Natural killer cell (primary cell): ENCODE measurements at regions not wholly inside any gene's neighbourhood (a gene's known extent, or its start where the extent isn't known, plus 50 kb on each side); places are given as distances from the start of the nearest gene placed in this dataset.

ENCODE experiments used
- ATAC-seq, 3 donors: fragments of 150-1000 bp in 2 of 3; fragments of 200-7000 bp in 1 of 3; cut with Tn5 transposase; 1 replicate in 1 of 3; 2 replicates in 2 of 3; pipeline ENCODE4 v1.10.0; 2021; ENCODE audit warnings: mild to moderate bottlenecking in 2 of 3, moderate library complexity in 2 of 3
- DNase-seq, 2 donors: peaks; one replicate each; pipeline versions ENCODE4 v3.0.0 to v3.0.0-alpha.2; 2013 to 2021; ENCODE audit warnings: mixed read lengths in 1 of 2
- H3K27ac ChIP-seq: one replicate; pipeline ENCODE4 v1.5.1; 2013; ENCODE audit warnings: mild to moderate bottlenecking, low read length
- H3K27me3 ChIP-seq: one replicate; pipeline ENCODE4 v1.6.1; 2013; ENCODE audit warnings: low read length; ENCODE audit not compliant: control insufficient read depth, insufficient read depth
- H3K36me3 ChIP-seq: one replicate; pipeline ENCODE4 v1.6.1; 2013; ENCODE audit warnings: low read length; ENCODE audit not compliant: control insufficient read depth, insufficient read depth
- H3K4me1 ChIP-seq: one replicate; pipeline ENCODE4 v1.6.1; 2013; ENCODE audit warnings: low read length; ENCODE audit not compliant: control insufficient read depth, insufficient read depth
- H3K4me3 ChIP-seq: one replicate; pipeline ENCODE4 v1.5.1; 2013; ENCODE audit warnings: low read length
- H3K9me3 ChIP-seq: one replicate; pipeline ENCODE4 v1.6.1; 2013; ENCODE audit warnings: low read length; ENCODE audit not compliant: control insufficient read depth, insufficient read depth
- H3K27ac Mint-ChIP-seq, 2 donors: one replicate each; pipeline ENCODE4 v1.8.0; 2022; ENCODE audit warnings: mild to moderate bottlenecking in 2 of 2, mixed read lengths in 2 of 2, moderate library complexity in 1 of 2
- H3K27me3 Mint-ChIP-seq, 2 donors: one replicate each; pipeline ENCODE4 v1.8.0; 2022; ENCODE audit warnings: low read depth in 2 of 2, mixed read lengths in 2 of 2
- H3K36me3 Mint-ChIP-seq: one replicate; pipeline ENCODE4 v1.8.0; 2022; ENCODE audit warnings: mixed read lengths
- H3K4me1 Mint-ChIP-seq, 2 donors: one replicate each; pipeline ENCODE4 v1.8.0; 2022; ENCODE audit warnings: mixed read lengths in 2 of 2
- H3K4me3 Mint-ChIP-seq: one replicate; pipeline ENCODE4 v1.8.0; 2022; ENCODE audit warnings: mild to moderate bottlenecking, moderate library complexity, mixed read lengths
- H3K9me3 Mint-ChIP-seq, 2 donors: one replicate each; pipeline ENCODE4 v1.8.0; 2022; ENCODE audit warnings: mixed read lengths in 2 of 2
- CTCF ChIP-seq: fragments of 200-600 bp; IDR thresholded peaks from one replicate; pipeline ENCODE4 v1.8.0; 2022; ENCODE audit warnings: antibody characterized with exemption
- WGBS: methylation state at CpG from one replicate; pipeline ENCODE4 v1.1.7; 2013; ENCODE audit warnings: missing lambda C conversion rate; ENCODE audit not compliant: insufficient coverage; 5-methylcytosine and 5-hydroxymethylcytosine counted together
- intact Hi-C: fragments of 100-400 bp; cut with micrococcal nuclease; formaldehyde crosslinking; loops from one replicate; pipeline ENCODE4 v1.14.2; 2022

GRCh38 chrX:122579526-122579925 lies 604.6 kb upstream of the GRIA3 start:
- no peak for ATAC-seq
- WGBS, result no CpG with 5 or more reads among the region's 2 CpGs
- no peak overlapping the region for H3K4me3 Mint-ChIP-seq

GRCh38 chrX:122582280-122582974 lies 601.7 kb upstream of the GRIA3 start:
- no peak overlapping the region for H3K27ac Mint-ChIP-seq
- Histone ChIP-seq H3K4me3 (no peak overlapping the region), H3K36me3 (no peaks in the 10 kb centered on the region), H3K4me1 (no peaks in the 10 kb centered on the region), H3K27me3 (no peaks in the 10 kb centered on the region), H3K27ac (no peak overlapping the region), H3K9me3 (no peaks in the 10 kb centered on the region)
- no peak for TF ChIP-seq CTCF
- H3K4me3 Mint-ChIP-seq, result no peak overlapping the region
- intact Hi-C loops, result no loop called here
- H3K9me3 Mint-ChIP-seq, result peaks cover 4 to 8% of the 10 kb centered on the region in 2 donors
- DNase-seq (no peak), ATAC-seq (no peak)
- no peaks in the 10 kb centered on the region for H3K36me3 Mint-ChIP-seq
- H3K27me3 Mint-ChIP-seq, result no peaks in the 10 kb centered on the region
- no peaks in the 10 kb centered on the region for H3K4me1 Mint-ChIP-seq
- WGBS, result 83% methylated on average over 3 of the region's 4 CpGs

More at GRCh38 chrX:122579526-122579925, 604.6 kb upstream of the GRIA3 start:
- Histone ChIP-seq H3K4me1 (no peaks in the 10 kb centered on the region), H3K4me3 (no peak overlapping the region), H3K36me3 (no peaks in the 10 kb centered on the region), H3K27me3 (no peaks in the 10 kb centered on the region), H3K9me3 (no peaks in the 10 kb centered on the region), H3K27ac (no peak overlapping the region)
- no peaks in the 10 kb centered on the region for H3K36me3 Mint-ChIP-seq
- intact Hi-C loops, result no loop called here
- DNase-seq, result no peak
- no peaks in the 10 kb centered on the region for H3K27me3 Mint-ChIP-seq
- peaks cover 4 to 5% of the 10 kb centered on the region in 2 donors for H3K9me3 Mint-ChIP-seq
- no peaks in the 10 kb centered on the region for H3K4me1 Mint-ChIP-seq
- no peak for TF ChIP-seq CTCF
- no peak overlapping the region for H3K27ac Mint-ChIP-seq

GRCh38 chrX:122582975-122583305 lies 601.1 kb upstream of the GRIA3 start:
- Histone ChIP-seq H3K9me3 (no peaks in the 10 kb centered on the region), H3K4me1 (no peaks in the 10 kb centered on the region), H3K36me3 (no peaks in the 10 kb centered on the region), H3K4me3 (no peak overlapping the region), H3K27ac (no peak overlapping the region), H3K27me3 (no peaks in the 10 kb centered on the region)
- no peaks in the 10 kb centered on the region for H3K27me3 Mint-ChIP-seq
- no peak overlapping the region for H3K4me3 Mint-ChIP-seq
- H3K9me3 Mint-ChIP-seq, result peaks cover 5 to 8% of the 10 kb centered on the region in 2 donors
- intact Hi-C loops, result no loop called here
- DNase-seq, result no peak
- no peak for TF ChIP-seq CTCF
- no peak for ATAC-seq
- H3K27ac Mint-ChIP-seq, result no peak overlapping the region
- no peaks in the 10 kb centered on the region for H3K36me3 Mint-ChIP-seq
- no peaks in the 10 kb centered on the region for H3K4me1 Mint-ChIP-seq

GRCh38 chrX:122583551-122583950 lies 600.5 kb upstream of the GRIA3 start:
- H3K27ac Mint-ChIP-seq, result no peak overlapping the region
- Histone ChIP-seq H3K4me1 (no peaks in the 10 kb centered on the region), H3K9me3 (no peaks in the 10 kb centered on the region), H3K27ac (no peak overlapping the region), H3K36me3 (no peaks in the 10 kb centered on the region), H3K4me3 (no peak overlapping the region), H3K27me3 (no peaks in the 10 kb centered on the region)
- H3K4me3 Mint-ChIP-seq, result no peak overlapping the region
- peaks cover 8 to 9% of the 10 kb centered on the region in 2 donors for H3K9me3 Mint-ChIP-seq
- intact Hi-C loops, result no loop called here
- no peaks in the 10 kb centered on the region for H3K27me3 Mint-ChIP-seq
- WGBS, result 33% methylated on average over 1 of the region's 3 CpGs
- no peak for TF ChIP-seq CTCF
- no peaks in the 10 kb centered on the region for H3K36me3 Mint-ChIP-seq
- ATAC-seq (no peak), DNase-seq (no peak)
- H3K4me1 Mint-ChIP-seq, result no peaks in the 10 kb centered on the region
